ENCODE measurements at regions not wholly inside any gene's neighbourhood (a gene's known extent, or its start where the extent isn't known, plus 50 kb on each side); places are given as distances from the start of the nearest gene placed in this dataset.
"Not testable (repeated sequence)": the region's sequence is repeated elsewhere in the genome, so short reads cannot be mapped to it uniquely, and the experiment has no call there.

GRCh38 chr20:30405061-30405460 is 852.4 kb upstream of the DEFB115 start:
- DNase-seq: not testable (repeated sequence)

- DNase-seq: not testable (repeated sequence)
Measured at GRCh38 chr20:30405585-30405984, 851.9 kb upstream of the DEFB115 start.

GRCh38 chr20:30406370-30406769 is 851.1 kb upstream of the DEFB115 start:
- DNase-seq: not testable (repeated sequence)

- no peak for DNase-seq
Measured at GRCh38 chr20:30412972-30413371, 844.5 kb upstream of the DEFB115 start.

- not testable (repeated sequence) for DNase-seq
Measured at GRCh38 chr20:30417387-30417786, 840.1 kb upstream of the DEFB115 start.

- DNase-seq: not testable (repeated sequence)
Measured at GRCh38 chr20:30418378-30418777, 839.1 kb upstream of the DEFB115 start.

- no peak for DNase-seq
Measured at GRCh38 chr20:30419466-30419865, 838.0 kb upstream of the DEFB115 start.

- DNase-seq: not testable (repeated sequence)
Measured at GRCh38 chr20:30419871-30420420, 837.5 kb upstream of the DEFB115 start.
